IMR-90 (cell line): ENCODE measurements at regions not wholly inside any gene's neighbourhood (a gene's known extent, or its start where the extent isn't known, plus 50 kb on each side); places are given as distances from the start of the nearest gene placed in this dataset.

Source experiments
- CEBPB ChIP-seq: IDR thresholded peaks from 2 replicates; pipeline ENCODE4 v1.6.1; 2012; ENCODE audit warnings: low read depth, low read length, improper control_type of control experiment
- CTCF ChIP-seq: conservative IDR thresholded peaks from 2 replicates; pipeline ENCODE4 v1.5.1; 2012; ENCODE audit warnings: mild to moderate bottlenecking, low read depth, low read length, improper control_type of control experiment
- ELK1 ChIP-seq: fragments of 150-350 bp; IDR thresholded peaks from 2 replicates; pipeline ENCODE4 v1.6.1; 2016; ENCODE audit warnings: low read depth, mild to moderate bottlenecking, low read length, moderate library complexity, borderline replicate concordance
- FOS ChIP-seq: fragments of 150-350 bp; IDR thresholded peaks from 2 replicates; pipeline ENCODE4 v1.6.1; 2016; ENCODE audit warnings: low read depth, low read length
- MAFK ChIP-seq: IDR thresholded peaks from 2 replicates; pipeline ENCODE4 v1.6.1; 2012; ENCODE audit warnings: low read depth, low read length, improper control_type of control experiment
- MAZ ChIP-seq: IDR thresholded peaks from 2 replicates; pipeline ENCODE4 v1.6.1; 2012; ENCODE audit warnings: low read depth, mild to moderate bottlenecking, low read length, improper control_type of control experiment, moderate library complexity, borderline replicate concordance
- MXI1 ChIP-seq: IDR thresholded peaks from 2 replicates; pipeline ENCODE4 v1.6.1; 2012; ENCODE audit warnings: low read depth, mild to moderate bottlenecking, low read length, moderate library complexity, borderline replicate concordance
- NFE2L2 ChIP-seq: fragments of 150-350 bp; IDR thresholded peaks from 2 replicates; pipeline ENCODE4 v1.6.1; 2016; ENCODE audit warnings: low read depth, mild to moderate bottlenecking, low read length
- POLR2A ChIP-seq: IDR thresholded peaks from 2 replicates; pipeline ENCODE4 v1.6.1; 2012; ENCODE audit warnings: mild to moderate bottlenecking, low read depth, low read length
- RAD21 ChIP-seq: IDR thresholded peaks from 2 replicates; pipeline ENCODE4 v1.6.1; 2012; ENCODE audit warnings: low read length, improper control_type of control experiment
- SMC3 ChIP-seq: fragments of 150-350 bp; IDR thresholded peaks from 2 replicates; pipeline ENCODE4 v1.6.1; 2016; ENCODE audit warnings: low read depth, mild to moderate bottlenecking, antibody characterized with exemption, low read length, moderate library complexity
- USF2 ChIP-seq: fragments of 150-350 bp; IDR thresholded peaks from 2 replicates; pipeline ENCODE4 v1.6.1; 2017; ENCODE audit warnings: mild to moderate bottlenecking, antibody characterized with exemption, low read length, low read depth

- TF ChIP-seq CTCF: no peak
- TF ChIP-seq MAZ: no peak
- TF ChIP-seq NFE2L2: no peak
- TF ChIP-seq RAD21: no peak
- no peak for TF ChIP-seq POLR2A
- no peak for TF ChIP-seq ELK1
- no peak for TF ChIP-seq FOS
- TF ChIP-seq USF2: no peak
- no peak for TF ChIP-seq CEBPB
- no peak for TF ChIP-seq MAFK
- TF ChIP-seq SMC3: no peak
- no peak for TF ChIP-seq MXI1
Measured at GRCh38 chr1:79082233-79082632, 75.7 kb upstream of the ADGRL4 start.
